H9 (cell line): ENCODE measurements at regions not wholly inside any gene's neighbourhood (a gene's known extent, or its start where the extent isn't known, plus 50 kb on each side); places are given as distances from the start of the nearest gene placed in this dataset.

Experiments used
- DNase-seq: peaks from one replicate; pipeline ENCODE4 v3.0.0-alpha.2; 2017
- H2AFZ ChIP-seq: one replicate; pipeline ENCODE4 v1.6.1; 2013; ENCODE audit warnings: mild to moderate bottlenecking, low read length, control low read depth, moderate library complexity
- H2AK5ac ChIP-seq: 2 replicates; pipeline ENCODE4 v1.6.1; 2013; ENCODE audit warnings: low read length, control low read depth, mixed read lengths; ENCODE audit not compliant: insufficient read length
- H2BK120ac ChIP-seq: one replicate; pipeline ENCODE4 v1.6.1; 2013; ENCODE audit warnings: low read depth, mild to moderate bottlenecking, low read length, control low read depth, inconsistent platforms; ENCODE audit not compliant: poor library complexity, severe bottlenecking
- H2BK12ac ChIP-seq: 2 replicates; pipeline ENCODE4 v1.6.1; 2013; ENCODE audit warnings: low read length, control low read depth, mixed read lengths, low read depth; ENCODE audit not compliant: insufficient read length
- H2BK15ac ChIP-seq: 2 replicates; pipeline ENCODE4 v1.6.1; 2013; ENCODE audit warnings: low read depth, low read length, control low read depth
- H2BK20ac ChIP-seq: one replicate; pipeline ENCODE4 v1.6.1; 2013; ENCODE audit warnings: low read depth, mild to moderate bottlenecking, low read length, control low read depth, inconsistent platforms; ENCODE audit not compliant: poor library complexity, severe bottlenecking
- H2BK5ac ChIP-seq: 2 replicates; pipeline ENCODE4 v1.6.1; 2013; ENCODE audit warnings: low read length, control low read depth, mixed read lengths; ENCODE audit not compliant: insufficient read length
- H3K14ac ChIP-seq: 2 replicates; pipeline ENCODE4 v1.6.1; 2013; ENCODE audit warnings: low read length, control low read depth; ENCODE audit not compliant: insufficient read depth
- H3K18ac ChIP-seq: 2 replicates; pipeline ENCODE4 v1.6.1; 2013; ENCODE audit warnings: low read depth, mild to moderate bottlenecking, mixed read lengths, low read length, control low read depth; ENCODE audit not compliant: insufficient read length
- H3K23ac ChIP-seq: 2 replicates; pipeline ENCODE4 v1.6.1; 2013; ENCODE audit warnings: low read length, control low read depth, mixed read lengths, low read depth; ENCODE audit not compliant: insufficient read length
- H3K23me2 ChIP-seq: 2 replicates; pipeline ENCODE4 v1.6.1; 2013; ENCODE audit warnings: low read depth, mild to moderate bottlenecking, mixed read lengths, low read length, control low read depth; ENCODE audit not compliant: insufficient read length, poor library complexity, severe bottlenecking
- H3K27ac ChIP-seq: 2 replicates; pipeline ENCODE4 v1.5.1; 2013; ENCODE audit warnings: low read length, control low read depth, mixed read lengths, low read depth; ENCODE audit not compliant: insufficient read length
- H3K27me3 ChIP-seq: 2 replicates; pipeline ENCODE4 v1.6.1; 2013; ENCODE audit warnings: low read length, control low read depth, inconsistent platforms; ENCODE audit not compliant: insufficient read depth
- H3K4ac ChIP-seq: 2 replicates; pipeline ENCODE4 v1.6.1; 2013; ENCODE audit warnings: low read depth, mild to moderate bottlenecking, control low read depth, inconsistent platforms, low read length, moderate library complexity
- H3K4me1 ChIP-seq: 2 replicates; pipeline ENCODE4 v1.6.1; 2013; ENCODE audit warnings: low read length, control low read depth, inconsistent platforms; ENCODE audit not compliant: insufficient read depth
- H3K4me2 ChIP-seq: 2 replicates; pipeline ENCODE4 v1.6.1; 2013; ENCODE audit warnings: low read length, control low read depth, mixed read lengths; ENCODE audit not compliant: insufficient read length, insufficient read depth
- H3K56ac ChIP-seq: 2 replicates; pipeline ENCODE4 v1.6.1; 2013; ENCODE audit warnings: low read depth, mild to moderate bottlenecking, mixed read lengths, low read length, control low read depth; ENCODE audit not compliant: insufficient read length
- H3K79me1 ChIP-seq: 2 replicates; pipeline ENCODE4 v1.6.1; 2013; ENCODE audit warnings: low read depth, mild to moderate bottlenecking, moderate library complexity, low read length, control low read depth, inconsistent platforms; ENCODE audit not compliant: insufficient read depth, poor library complexity, severe bottlenecking
- H3K79me2 ChIP-seq: 2 replicates; pipeline ENCODE4 v1.6.1; 2013; ENCODE audit warnings: low read length, control low read depth, inconsistent platforms; ENCODE audit not compliant: insufficient read depth
- H3K9ac ChIP-seq: 2 replicates; pipeline ENCODE4 v1.6.1; 2013; ENCODE audit warnings: low read length, control low read depth, mixed read lengths; ENCODE audit not compliant: insufficient read length; ENCODE audit errors: extremely low read depth
- H3K9me3 ChIP-seq: one replicate; pipeline ENCODE4 v1.6.1; 2013; ENCODE audit warnings: low read depth, low read length, inconsistent platforms; ENCODE audit not compliant: control insufficient read depth
- H3T11ph ChIP-seq: one replicate; pipeline ENCODE4 v1.6.1; 2013; ENCODE audit warnings: mild to moderate bottlenecking, low read length, control low read depth, inconsistent platforms
- H4K20me1 ChIP-seq: one replicate; pipeline ENCODE4 v1.6.1; 2013; ENCODE audit not compliant: control insufficient read depth, insufficient read length, insufficient read depth
- H4K5ac ChIP-seq: 2 replicates; pipeline ENCODE4 v1.6.1; 2013; ENCODE audit warnings: low read depth, mild to moderate bottlenecking, mixed read lengths, low read length, control low read depth; ENCODE audit not compliant: insufficient read length
- H4K8ac ChIP-seq: replicated peaks from 2 replicates; pipeline ENCODE4 v1.6.1; 2013; ENCODE audit warnings: low read length, control low read depth, mixed read lengths, low read depth; ENCODE audit not compliant: insufficient read length
- H4K91ac ChIP-seq: 2 replicates; pipeline ENCODE4 v1.6.1; 2013; ENCODE audit warnings: low read depth, mild to moderate bottlenecking, moderate library complexity, mixed read lengths, low read length, control low read depth; ENCODE audit not compliant: insufficient read length
- H3K27ac Mint-ChIP-seq, 3 experiments: 2 replicates in 2 of 3; 3 replicates in 1 of 3; pipeline ENCODE4 v1.8.0; 2020 to 2021; ENCODE audit warnings: mixed read lengths in 3 of 3, mild to moderate bottlenecking in 1 of 3, moderate library complexity in 1 of 3
- H3K27me3 Mint-ChIP-seq: 2 replicates; pipeline ENCODE4 v1.8.0; 2021; ENCODE audit warnings: low read depth, mild to moderate bottlenecking, moderate library complexity, mixed read lengths
- H3K36me3 Mint-ChIP-seq, 3 experiments: 2 replicates in 2 of 3; 3 replicates in 1 of 3; pipeline ENCODE4 v1.8.0; 2020 to 2021; ENCODE audit warnings: low read depth in 3 of 3, mixed read lengths in 3 of 3; ENCODE audit not compliant: insufficient read depth in 1 of 3
- H3K4me1 Mint-ChIP-seq, 2 experiments: 2 replicates each; pipeline ENCODE4 v1.8.0; 2020; ENCODE audit warnings: mixed read lengths in 2 of 2
- H3K4me3 Mint-ChIP-seq, 2 experiments: 2 replicates in 1 of 2; 3 replicates in 1 of 2; pipeline ENCODE4 v1.8.0; 2020 to 2021; ENCODE audit warnings: mild to moderate bottlenecking in 2 of 2, mixed read lengths in 2 of 2, moderate library complexity in 1 of 2
- H3K9me3 Mint-ChIP-seq, 2 experiments: 2 replicates in 1 of 2; 3 replicates in 1 of 2; pipeline ENCODE4 v1.8.0; 2020; ENCODE audit warnings: mild to moderate bottlenecking in 2 of 2, mixed read lengths in 2 of 2, moderate library complexity in 1 of 2
- CTCF ChIP-seq: fragments of 200-600 bp; sonication (generic); conservative IDR thresholded peaks from 3 replicates; pipeline ENCODE4 v1.8.0; 2021; ENCODE audit warnings: antibody characterized with exemption, mild to moderate bottlenecking
- WGBS: extraction: QIAGEN DNeasy Blood & Tissue Kit; methylation state at CpG from one replicate; pipeline ENCODE4 v1.1.7; 2013; ENCODE audit warnings: missing lambda C conversion rate, low lambda C conversion rate, mixed read lengths; ENCODE audit not compliant: insufficient read length; ENCODE audit errors: extremely low coverage; 5-methylcytosine and 5-hydroxymethylcytosine counted together

- no peak overlapping the region for H3T11ph ChIP-seq
- Mint-ChIP-seq H3K9me3 (no peaks in the 10 kb centered on the region; a peak in 1 of 5 replicates), H3K27me3 (no peaks in the 10 kb centered on the region), H3K27ac (no peak overlapping the region), H3K4me1 (peaks cover 11 to 13% of the 10 kb centered on the region in 2 experiments), H3K36me3 (0 out of 7 replicates have a peak, but pooled peaks cover 0 to 1% (median 0%) of the 10 kb centered on the region in 3 experiments), H3K4me3 (no peak overlapping the region)
- H3K9ac ChIP-seq, result no peak overlapping the region
- H3K23ac ChIP-seq, result no peak overlapping the region
- H3K27ac ChIP-seq, result no peak overlapping the region
- no peak for DNase-seq
- H3K23me2 ChIP-seq, result no peaks in the 10 kb centered on the region
- no peak overlapping the region for H2BK15ac ChIP-seq
- no peak overlapping the region for H3K14ac ChIP-seq
- H2BK5ac ChIP-seq, result no peak overlapping the region
- no peak for TF ChIP-seq CTCF
- H3K56ac ChIP-seq, result no peak overlapping the region
- H3K79me1 ChIP-seq, result no peaks in the 10 kb centered on the region
- no peaks in the 10 kb centered on the region for H3K4me1 ChIP-seq
- no peaks in the 10 kb centered on the region for H3K9me3 ChIP-seq
- no peaks in the 10 kb centered on the region for H3K27me3 ChIP-seq
- H2BK20ac ChIP-seq, result no peak overlapping the region
- H3K4me2 ChIP-seq, result no peak overlapping the region
- no peak overlapping the region for H2BK12ac ChIP-seq
- no peak overlapping the region for H2AK5ac ChIP-seq
- no peak overlapping the region for H4K5ac ChIP-seq
- H4K20me1 ChIP-seq, result no peaks in the 10 kb centered on the region
- no peak overlapping the region for H2BK120ac ChIP-seq
- H3K4ac ChIP-seq, result no peak overlapping the region
- no peak overlapping the region for H4K8ac ChIP-seq
- no peak overlapping the region for H3K18ac ChIP-seq
- no peaks in the 10 kb centered on the region for H3K79me2 ChIP-seq
- H4K91ac ChIP-seq, result no peak overlapping the region
- no CpG with 5 or more reads among the region's 3 CpGs for WGBS
- H2AFZ ChIP-seq, result no peak overlapping the region
These were observed 477.1 kb downstream of the CAAP1 start for GRCh38 chr9:26415528-26415927.
